ENCODE measurements at regions not wholly inside any gene's neighbourhood (a gene's known extent, or its start where the extent isn't known, plus 50 kb on each side); places are given as distances from the start of the nearest gene placed in this dataset.

DNA sequence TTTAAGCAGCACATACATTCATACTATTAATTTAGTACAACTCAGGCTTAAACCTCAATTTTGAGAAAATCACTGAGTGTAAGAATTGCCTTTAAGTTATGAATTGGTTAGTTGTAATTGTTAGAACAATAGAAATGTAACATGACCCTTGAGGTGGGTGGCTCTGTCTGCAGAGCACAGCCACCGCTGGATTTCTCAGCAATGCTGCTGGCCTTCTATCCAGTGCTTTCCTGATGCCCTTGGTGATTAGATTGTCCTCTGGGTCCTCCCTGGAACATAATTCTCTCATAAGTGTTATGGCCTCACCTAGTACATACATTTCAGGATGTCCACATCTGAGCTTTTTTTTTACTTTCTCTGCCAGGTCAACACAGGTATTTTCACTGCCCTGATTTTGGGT, 213.2 kb downstream of the SLC7A11 start:
- DNase-seq (ENCODE audit: low spot score): no peak

DNA sequence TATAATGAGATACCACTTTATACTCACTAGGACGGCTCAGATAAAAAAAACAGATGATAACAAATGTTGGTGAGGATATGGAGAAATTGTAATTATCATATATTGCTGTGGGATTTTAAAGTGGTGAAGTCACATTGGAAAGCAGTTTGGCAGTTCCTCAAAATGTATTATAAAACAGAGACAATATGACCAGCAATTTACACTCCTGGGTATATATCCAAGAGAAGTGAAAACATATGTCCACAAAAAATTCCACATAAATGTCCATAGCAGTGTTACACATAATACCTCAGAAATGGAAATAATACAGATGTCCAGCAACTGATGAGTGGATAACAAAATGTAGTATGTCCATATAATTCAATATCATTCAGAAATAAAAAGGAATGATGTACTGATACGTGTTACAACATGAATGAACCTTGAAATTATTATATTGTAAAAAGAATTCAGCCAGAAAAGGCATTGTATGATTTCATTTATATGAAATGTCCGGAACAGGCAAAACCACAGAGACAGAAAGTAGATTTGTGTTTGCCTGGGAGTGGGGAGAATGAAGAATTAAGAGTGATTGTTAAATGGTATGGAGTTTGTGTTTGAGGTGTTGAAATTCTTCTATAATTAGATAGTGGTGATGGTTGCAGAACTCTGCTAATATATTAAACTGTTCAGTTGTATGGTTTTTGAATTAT, 220.9 kb downstream of the SLC7A11 start:
- no peak for DNase-seq (ENCODE audit: low spot score)

DNA sequence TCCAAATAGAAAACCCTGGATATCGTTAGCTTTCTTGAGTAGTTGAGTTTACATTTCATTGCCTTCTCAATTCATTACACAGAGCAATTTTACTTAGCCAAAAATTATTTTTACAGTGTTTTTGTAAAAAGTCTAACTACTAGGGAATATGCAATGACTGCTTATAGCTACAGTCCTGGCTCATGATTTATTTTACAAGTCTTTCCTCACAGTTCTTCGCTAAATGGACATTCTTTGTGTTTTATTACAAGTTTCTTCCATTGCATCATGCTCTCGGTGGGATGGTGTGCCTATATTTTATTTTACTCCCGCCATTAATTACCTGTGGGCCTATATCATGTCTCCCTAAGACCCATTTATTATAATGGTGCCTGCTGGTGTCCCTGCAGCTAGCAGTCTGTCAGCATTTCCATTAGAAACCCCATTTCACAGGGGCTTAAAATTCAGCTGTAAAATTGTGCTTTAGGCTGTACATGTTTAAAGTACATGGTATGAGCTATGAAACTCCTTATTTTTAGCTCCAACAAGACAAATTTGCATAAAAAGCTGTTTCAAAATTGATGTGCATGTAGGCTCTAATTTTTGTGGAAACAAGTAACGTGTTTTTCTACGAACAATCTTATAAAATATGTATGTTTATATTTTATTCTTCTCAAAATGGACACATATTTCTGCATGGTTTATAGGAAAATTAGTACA, 227.4 kb downstream of the SLC7A11 start:
- DNase-seq (ENCODE audit: low spot score): no peak

DNA sequence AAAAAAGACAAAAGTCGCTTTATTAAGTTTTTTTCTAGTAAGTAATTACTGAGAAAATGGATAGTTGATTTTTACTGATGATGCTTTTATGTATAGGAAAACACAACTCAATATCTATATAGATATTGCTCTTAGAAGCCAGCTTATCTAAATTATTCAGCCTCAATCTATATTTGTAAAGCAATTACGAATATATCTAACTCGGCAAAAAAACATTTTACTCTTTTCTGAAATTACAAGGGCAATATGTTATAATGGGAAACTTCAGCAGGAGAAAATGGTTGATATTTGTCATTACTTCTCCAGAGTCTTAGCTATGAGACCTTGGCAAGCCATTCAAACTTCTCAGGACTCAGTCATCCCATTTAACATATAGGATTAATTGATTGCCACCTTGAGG, 228.5 kb downstream of the SLC7A11 start:
- no peak for DNase-seq (ENCODE audit: low spot score)

DNA sequence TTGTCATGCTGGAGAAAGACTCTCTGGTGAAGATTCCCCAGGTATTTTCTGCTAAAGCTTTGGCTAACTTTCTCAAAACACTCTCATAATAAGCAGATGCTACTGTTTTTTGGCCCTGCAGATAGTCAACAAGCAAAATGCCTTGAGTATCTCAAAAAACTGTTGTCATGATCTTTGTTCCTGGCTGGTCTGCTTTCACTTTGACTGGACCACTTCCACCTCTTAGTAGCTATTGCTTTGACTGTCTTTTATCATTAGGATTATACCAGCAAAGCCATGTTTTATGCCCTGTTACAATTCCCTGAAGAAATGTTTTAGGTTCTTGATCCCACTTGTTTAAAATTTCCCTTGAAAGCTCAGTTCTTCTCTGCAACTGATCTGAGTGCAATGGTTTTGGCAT, 231.5 kb downstream of the SLC7A11 start:
- DNase-seq (ENCODE audit: low spot score): no peak

DNA sequence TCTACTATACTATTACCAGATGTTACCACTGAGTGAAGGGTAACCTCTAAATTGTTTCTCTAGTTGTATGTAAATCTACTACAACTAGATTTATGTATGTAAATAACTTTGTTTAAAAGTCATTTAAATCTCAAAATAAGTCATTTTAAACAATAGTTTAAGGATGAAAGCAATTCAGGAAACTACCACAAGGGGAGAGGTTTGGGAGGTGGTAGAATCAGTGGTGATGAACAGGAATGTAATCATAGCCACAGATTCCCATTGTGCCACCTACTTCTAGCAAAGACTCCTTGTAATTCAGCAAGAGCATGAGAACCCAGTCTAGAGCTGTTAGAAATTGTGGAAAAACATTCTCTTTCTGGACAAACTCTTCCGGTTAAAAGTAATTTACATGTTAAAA, 234.6 kb downstream of the SLC7A11 start:
- DNase-seq (ENCODE audit: low spot score): peak; percentile 56

DNA sequence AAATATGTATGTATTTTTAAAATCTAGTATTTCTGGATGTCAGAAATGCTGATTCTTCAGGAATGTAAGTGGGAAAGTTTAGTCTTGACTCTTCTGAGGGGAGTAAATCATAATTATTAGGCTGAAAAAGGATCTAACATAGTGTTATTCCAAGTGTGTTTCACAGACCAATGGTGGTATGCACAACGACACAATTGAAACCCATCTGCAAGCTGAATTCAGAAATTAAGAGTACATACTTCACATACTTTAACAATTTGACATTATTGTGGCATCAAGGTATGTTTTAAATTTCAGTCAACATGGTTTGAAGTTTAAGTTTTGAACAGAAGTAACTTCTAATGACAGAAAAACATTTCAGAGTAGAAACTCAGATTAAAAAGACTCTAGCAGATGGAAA, 236.7 kb downstream of the SLC7A11 start:
- DNase-seq (ENCODE audit: low spot score): no peak

DNA sequence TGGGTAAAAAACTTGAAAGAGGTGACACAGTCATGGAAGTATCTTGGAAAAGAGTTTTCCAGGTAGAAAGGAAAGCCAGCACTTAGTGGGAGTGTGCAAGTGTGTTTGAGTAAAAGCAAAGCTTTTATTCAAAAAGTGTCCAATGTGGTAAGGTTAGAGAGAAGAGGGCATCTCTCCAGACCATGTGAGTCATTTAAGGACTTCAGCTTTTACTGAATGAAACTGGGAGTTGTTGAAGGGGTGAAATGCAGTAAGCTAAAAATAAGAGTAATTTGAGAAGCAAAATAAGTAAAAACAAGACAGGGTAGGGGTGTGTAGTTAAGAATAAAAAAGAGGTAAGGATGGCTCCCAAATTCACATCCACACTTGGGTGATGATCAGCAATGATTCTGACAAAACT, 238.9 kb downstream of the SLC7A11 start:
- DNase-seq (ENCODE audit: low spot score): no peak

DNA sequence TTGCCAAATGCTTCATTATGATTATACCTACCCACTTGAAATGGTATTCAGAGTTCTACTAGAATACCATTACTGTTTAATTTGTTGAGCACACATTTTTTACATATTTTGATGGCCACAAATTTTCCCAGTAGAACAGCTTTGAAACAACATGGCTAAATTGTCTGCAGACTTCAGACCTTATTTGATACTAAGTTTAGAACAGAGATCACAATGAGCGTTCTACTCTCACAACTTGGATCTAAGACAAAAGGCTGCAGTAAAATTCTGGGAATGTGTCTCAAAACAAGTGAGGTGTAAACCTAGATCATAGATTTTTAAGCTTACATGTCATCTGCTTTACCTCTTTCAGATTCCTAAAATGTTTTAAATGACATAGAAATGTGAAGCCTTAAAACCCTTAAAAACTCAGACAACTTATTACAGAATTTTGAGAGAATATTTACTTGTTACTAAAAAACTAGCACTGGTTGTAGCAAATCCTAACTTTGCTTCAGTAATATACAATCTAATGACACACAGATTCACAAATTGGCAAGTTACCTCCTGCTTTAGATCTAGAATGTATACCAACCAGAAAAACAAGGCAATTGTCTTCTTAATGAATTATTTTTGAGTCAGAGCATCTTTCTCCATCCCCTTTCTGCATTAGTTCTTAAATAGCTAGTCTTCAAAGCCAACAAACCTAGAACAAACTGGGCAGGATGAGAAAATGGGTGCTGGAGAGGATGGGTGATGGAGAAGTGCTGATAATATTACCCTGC, 243.3 kb downstream of the SLC7A11 start:
- DNase-seq (ENCODE audit: low spot score): no peak

DNA sequence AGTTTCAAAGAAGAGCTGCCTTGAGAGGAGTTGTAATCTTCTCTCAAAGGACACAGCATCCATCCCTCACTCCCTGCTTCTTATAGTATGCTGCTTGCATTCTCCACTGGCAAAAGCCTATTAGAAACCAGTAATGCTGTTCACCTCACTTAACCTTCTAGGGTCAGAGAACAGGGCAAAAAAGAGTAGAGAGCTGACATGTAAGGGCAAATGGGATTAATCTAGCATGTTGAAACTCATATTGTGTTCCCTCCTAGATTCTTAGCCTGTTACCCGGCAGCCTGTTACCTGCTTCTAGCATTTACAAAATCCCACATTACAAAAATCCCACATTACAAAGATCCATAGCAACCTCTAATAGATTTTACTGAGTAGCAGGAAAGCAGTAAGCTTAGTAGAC, 244.7 kb downstream of the SLC7A11 start:
- no peak for DNase-seq (ENCODE audit: low spot score)

DNA sequence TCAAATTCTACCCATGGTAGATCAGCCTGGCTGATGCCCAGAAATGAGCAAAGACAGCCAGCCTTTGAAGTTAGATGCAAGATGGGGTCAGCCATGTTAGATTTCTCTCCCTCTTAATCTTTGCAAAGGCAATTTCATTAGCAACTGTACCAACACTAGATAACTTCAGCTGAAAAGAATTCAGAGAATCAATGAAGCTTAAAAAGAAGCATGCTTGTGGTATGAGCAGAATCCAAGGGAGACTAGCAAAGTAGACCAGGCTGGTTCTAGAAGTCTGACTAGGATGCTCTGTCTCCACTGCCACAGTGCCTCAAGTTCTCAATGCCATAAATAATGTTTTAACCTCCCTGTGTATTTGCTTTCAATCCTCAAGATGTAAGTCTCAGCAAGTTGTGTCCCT, 247.3 kb downstream of the SLC7A11 start:
- no peak for DNase-seq (ENCODE audit: low spot score)

DNA sequence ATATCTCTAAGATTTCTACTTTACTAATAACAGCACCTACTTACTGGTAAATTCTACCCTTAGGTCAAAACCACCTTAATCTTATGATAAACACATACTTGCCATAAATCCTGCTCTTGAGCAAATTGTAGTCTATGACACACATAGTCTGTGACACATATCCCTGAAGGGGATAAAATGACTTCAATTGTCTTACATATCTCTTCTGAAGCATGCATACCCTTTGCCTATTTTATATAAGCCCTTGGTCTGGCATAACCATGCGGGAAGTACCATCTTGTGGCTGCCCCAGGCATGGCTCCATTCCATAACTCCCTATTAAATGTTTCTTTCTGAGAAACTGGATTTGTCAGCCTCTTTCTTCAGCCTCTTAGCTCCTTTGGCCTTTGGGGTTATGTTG, 248.9 kb downstream of the SLC7A11 start:
- peak; percentile 29 for DNase-seq (ENCODE audit: low spot score)

DNA sequence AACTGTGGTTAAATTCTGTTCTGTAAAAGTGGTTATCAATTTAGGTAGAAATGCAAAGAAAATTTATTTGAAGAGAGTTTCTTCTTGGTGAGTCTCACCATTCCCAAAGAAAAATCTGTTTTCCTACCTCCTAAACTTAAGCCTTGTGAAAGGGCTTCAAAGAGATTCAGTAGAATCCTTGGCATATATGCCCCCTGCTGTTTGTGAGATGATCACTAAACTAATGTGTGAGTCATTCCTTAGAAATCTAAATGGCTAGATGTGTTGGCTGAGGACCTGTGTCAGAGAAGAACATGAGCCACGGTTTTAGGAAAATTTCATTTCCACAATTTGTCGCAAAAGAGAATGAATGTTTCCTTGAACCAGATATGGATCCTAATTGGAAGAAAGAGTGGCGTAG, 260.9 kb downstream of the SLC7A11 start:
- peak; percentile 56 for DNase-seq (ENCODE audit: low spot score)

DNA sequence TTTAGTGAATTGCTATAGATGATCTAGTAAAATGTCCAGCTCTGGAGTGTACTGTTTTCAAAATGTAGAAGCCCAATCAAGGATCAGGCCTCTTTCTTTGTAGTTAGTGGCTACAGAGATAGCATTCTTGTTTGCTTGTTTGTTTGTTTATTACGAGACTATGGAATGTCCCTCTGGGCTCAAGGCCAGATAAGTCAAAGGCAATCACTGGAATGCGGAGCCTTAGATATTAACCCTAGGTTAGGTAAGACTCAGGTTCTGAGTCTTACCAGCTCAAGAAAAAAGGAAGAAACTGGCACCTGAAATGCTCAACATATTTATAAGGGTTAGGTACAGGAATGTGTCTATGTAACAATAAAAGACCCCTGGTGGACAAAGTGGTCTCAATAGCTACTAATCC, 261.5 kb downstream of the SLC7A11 start:
- DNase-seq (ENCODE audit: low spot score): no peak

DNA sequence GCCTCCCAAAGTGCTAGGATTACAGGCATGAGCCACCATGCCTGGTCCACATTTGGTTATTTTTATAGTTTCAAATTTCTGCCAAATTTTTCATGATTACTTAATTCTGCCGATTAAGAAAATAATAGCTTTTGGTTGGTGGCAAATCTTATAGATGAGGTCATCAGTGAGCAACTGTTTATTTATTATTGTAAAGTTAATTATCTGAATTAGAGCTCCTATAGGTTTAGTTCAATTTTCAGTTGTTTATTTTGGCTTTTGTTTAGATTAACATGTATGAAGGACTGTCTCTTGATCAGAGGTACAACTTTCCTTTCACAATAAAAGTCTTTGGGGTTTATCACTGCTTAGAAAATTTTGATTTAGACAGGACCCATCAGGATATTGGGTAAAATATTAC, 262.2 kb downstream of the SLC7A11 start:
- no peak for DNase-seq (ENCODE audit: low spot score)

DNA sequence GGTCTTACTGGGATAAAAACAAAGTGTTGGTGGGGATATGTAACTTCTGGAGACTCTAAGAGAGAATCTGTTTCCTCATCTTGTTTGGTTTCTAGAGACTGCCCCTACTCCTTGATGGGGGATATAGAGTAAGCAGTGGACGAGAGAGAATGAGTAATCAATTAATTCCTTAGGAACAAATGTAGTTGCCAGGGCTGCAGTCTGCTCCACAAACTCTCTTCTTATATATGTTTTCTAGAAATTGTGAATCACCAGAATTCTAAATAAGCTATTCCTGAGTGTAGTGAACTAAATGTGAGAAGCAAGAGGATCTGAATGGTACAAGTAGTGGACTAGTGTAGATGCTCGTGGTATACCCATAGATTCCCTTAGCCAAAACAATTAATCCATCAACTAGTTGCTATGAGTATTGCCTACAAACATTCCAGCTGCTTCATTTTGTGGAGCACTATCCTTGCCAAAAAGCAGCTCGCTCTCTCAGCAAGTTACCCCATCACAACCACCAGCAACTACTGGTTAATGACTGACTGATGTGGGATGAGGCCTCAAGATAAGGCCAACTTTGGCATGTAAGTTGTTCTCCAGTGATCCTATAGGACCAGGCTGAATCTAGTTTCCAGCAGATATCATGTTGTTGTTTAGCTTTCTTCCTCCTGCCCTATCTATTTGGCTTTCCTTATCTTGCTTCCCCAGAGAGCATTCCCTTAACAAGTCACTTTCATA, 273.0 kb downstream of the SLC7A11 start:
- no peak for DNase-seq (ENCODE audit: low spot score)

DNA sequence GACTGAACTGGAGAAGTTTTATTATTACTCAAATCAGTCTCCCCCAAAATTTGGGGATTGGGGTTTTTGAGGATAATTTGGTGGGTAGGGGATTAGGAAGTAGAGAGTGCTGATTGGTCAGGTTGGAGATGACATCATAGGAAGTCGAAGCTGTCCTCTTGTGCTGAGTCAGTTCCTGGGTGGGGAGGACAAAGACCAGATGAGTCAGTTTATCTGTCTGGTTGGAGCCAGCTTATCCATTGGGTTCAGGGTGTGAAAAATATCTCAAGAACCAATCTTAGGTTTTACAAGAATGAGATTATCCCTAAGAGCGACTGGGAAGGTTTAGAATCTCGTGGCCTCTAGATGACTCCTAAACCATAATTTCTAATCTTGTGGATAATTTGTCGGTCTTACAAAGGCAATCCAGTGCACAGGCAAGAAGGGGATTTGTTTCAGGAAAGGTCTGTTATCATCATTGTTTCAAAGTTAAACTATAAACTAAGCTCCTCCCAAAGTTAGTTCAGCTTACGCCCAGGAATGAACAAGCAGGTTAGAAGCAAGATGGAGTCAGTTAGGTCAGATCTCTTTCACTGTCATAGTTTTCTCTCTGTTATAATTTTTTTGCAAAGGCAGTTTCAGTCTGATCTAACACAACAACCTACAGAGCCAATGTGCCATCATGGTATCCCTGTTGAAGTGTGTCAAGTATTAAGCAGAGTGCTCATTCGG, 274.5 kb downstream of the SLC7A11 start:
- DNase-seq (ENCODE audit: low spot score): peak; percentile 49

DNA sequence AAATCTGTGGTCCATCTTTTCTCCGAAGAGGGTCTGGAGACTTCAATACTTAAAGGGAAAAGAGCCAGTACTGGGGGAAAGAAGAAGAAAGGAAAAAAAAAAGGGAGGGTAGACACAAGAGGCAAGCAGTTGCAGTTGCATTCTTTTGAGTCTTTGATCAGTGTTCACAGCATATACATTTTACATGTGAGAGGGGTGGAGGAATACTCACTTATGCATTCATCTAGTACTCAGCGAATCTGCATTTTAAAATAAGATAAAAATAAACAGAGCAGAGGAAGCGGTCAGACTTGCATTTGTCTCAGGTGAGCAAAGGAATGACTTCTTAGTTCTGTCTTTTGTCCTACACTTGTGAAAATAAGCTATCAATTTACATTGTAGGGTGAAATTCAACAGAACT, 275.6 kb downstream of the SLC7A11 start:
- no peak for DNase-seq (ENCODE audit: low spot score)

DNA sequence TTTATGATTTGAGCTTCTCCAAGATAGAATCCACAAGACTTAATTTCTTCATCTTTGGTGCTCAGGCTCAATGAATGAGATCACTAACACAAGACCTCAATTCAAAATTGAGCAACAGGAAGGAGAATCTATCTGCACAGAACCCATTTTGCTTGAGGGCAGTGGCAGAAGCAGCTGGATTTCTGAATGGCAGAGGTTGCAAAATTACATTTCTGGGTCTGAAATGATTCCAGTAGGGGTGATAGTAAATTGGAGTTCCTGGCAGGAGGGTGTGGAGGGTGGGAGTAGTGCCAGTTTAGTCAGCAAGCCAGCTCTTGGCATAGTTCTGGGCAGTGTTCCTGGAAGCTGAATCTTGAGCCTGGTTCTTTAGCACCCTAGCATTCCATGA, 281.1 kb downstream of the SLC7A11 start:
- no peak for DNase-seq (ENCODE audit: low spot score)

DNA sequence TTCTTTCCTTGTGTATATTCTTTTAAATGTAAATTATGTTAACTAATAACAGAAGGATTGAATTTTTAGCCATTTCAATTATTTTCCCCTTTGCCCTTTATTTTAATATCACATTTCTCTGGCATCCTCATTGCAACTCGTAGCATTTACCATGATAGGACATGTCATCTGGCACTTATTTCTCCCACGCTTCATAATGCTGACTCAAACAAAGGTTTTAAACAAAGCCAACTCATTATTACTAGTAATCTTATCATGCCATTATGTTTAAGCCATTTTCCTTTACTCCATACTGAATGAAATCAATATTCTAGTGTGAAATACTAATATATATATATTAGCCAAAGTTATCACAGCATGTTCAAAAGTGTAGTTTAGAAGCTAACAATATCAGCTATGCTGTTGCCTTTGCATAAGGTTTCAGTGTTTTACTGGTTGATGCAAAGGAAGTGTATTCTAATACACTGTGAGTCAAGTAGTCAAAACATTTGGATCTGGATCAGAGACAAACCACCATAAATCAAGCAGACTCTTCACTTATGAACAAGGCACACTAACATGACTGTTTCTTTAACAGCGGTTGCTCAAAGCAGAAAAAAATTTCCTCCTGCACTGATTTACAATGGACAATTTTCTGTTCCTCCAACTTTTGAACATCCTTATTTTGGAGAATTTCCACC, 281.6 kb downstream of the SLC7A11 start:
- DNase-seq (ENCODE audit: low spot score): peak; percentile 75

DNA sequence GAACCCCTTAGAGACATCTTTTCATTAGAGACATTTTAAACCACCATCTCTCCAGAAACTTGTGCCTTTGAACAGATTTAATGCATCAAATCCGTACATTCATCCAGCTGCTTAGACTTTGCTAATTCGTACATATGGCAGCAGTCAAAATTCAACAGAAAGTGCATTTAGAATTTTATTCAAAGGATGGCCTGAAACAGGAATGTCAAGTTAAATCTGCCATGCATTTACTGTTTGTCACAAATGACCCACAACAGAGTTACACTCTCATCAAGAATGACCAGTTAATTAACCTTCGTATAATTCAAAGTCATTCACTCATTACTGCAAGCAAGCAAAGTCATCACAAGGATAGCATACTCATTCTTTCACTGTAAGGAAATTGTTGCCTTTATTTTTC, 284.3 kb downstream of the SLC7A11 start:
- DNase-seq (ENCODE audit: low spot score): no peak
